GM12801 (cell line): ENCODE measurements at regions not wholly inside any gene's neighbourhood (a gene's known extent, or its start where the extent isn't known, plus 50 kb on each side); places are given as distances from the start of the nearest gene placed in this dataset.

Source experiments
- CTCF ChIP-seq: IDR thresholded peaks from one replicate; pipeline ENCODE4 v1.5.1; 2011; ENCODE audit warnings: control low read depth; ENCODE audit not compliant: insufficient read length; ENCODE audit errors: extremely low read depth

- no peak for TF ChIP-seq CTCF
Observed at GRCh38 chr5:166431456-166431855, 1860.0 kb upstream of the WWC1 start.

- no peak for TF ChIP-seq CTCF
Observed at GRCh38 chr5:166433679-166434078, 1857.8 kb upstream of the WWC1 start.

GRCh38 chr5:166436872-166437271 is 1854.6 kb upstream of the WWC1 start:
- no peak for TF ChIP-seq CTCF

- TF ChIP-seq CTCF, result no peak
Observed at GRCh38 chr5:166486348-166486747, 1805.1 kb upstream of the WWC1 start.

GRCh38 chr5:166488560-166488959 is 1802.9 kb upstream of the WWC1 start:
- TF ChIP-seq CTCF, result no peak

GRCh38 chr5:166493040-166493439 is 1798.4 kb upstream of the WWC1 start:
- no peak for TF ChIP-seq CTCF

GRCh38 chr5:166493612-166494011 is 1797.8 kb upstream of the WWC1 start:
- no peak for TF ChIP-seq CTCF

- TF ChIP-seq CTCF, result no peak
Observed at GRCh38 chr5:166497496-166498104, 1793.8 kb upstream of the WWC1 start.
